ENCODE measurements at regions not wholly inside any gene's neighbourhood (a gene's known extent, or its start where the extent isn't known, plus 50 kb on each side); places are given as distances from the start of the nearest gene placed in this dataset.

DNA sequence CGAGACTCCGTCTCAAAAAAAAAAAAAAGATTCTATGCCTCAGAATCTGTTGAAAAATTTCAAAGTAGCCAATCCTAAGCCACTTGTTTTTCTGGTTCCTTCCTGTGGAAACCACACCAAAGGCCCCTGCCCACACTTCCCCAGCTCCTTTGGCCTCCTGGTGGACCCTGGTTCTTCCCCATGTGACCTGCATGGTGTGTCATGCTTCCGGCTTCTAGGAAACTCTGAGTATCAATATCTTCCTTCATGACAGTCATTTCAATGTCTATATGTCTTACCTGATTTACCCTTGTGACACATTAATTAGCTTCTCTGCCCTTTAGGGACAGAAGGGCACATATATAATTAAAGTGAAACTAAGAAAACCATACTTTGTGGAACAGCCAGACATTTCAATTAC lies 80.4 kb upstream of the GRB10 start:
- TF ChIP-seq, protein P1, sequence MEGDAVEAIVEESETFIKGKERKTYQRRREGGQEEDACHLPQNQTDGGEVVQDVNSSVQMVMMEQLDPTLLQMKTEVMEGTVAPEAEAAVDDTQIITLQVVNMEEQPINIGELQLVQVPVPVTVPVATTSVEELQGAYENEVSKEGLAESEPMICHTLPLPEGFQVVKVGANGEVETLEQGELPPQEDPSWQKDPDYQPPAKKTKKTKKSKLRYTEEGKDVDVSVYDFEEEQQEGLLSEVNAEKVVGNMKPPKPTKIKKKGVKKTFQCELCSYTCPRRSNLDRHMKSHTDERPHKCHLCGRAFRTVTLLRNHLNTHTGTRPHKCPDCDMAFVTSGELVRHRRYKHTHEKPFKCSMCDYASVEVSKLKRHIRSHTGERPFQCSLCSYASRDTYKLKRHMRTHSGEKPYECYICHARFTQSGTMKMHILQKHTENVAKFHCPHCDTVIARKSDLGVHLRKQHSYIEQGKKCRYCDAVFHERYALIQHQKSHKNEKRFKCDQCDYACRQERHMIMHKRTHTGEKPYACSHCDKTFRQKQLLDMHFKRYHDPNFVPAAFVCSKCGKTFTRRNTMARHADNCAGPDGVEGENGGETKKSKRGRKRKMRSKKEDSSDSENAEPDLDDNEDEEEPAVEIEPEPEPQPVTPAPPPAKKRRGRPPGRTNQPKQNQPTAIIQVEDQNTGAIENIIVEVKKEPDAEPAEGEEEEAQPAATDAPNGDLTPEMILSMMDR (IDR thresholded peaks at IDR 0.05) = no peak
- ATAC-seq (ENCODE audit: insufficient number of reproducible peaks, low FRiP score, low read depth) = no peak
- no peak overlapping the region for H3K4me3 ChIP-seq
- H3K27ac ChIP-seq = no peak overlapping the region
- no peaks in the 10 kb centered on the region for H3K27me3 ChIP-seq (replicated peaks; ENCODE audit: insufficient read depth)
- H3K4me1 ChIP-seq (ENCODE audit: control insufficient read depth in 1 of 2, low read depth in 2 of 2) = no peaks in the 10 kb centered on the region
- no peaks in the 10 kb centered on the region for H3K36me3 ChIP-seq
- no peak for DNase-seq (ENCODE audit: low spot score)
- H3K9me3 ChIP-seq = no peaks in the 10 kb centered on the region

GRCh38 chr7:50862302-50862701 lies 79.6 kb upstream of the GRB10 start:
- Histone ChIP-seq H3K27ac (no peak overlapping the region), H3K36me3 (no peaks in the 10 kb centered on the region), H3K4me1 (ENCODE audit: control insufficient read depth in 1 of 2, low read depth in 2 of 2) (no peaks in the 10 kb centered on the region), H3K9me3 (no peaks in the 10 kb centered on the region), H3K27me3 (replicated peaks; ENCODE audit: insufficient read depth) (no peaks in the 10 kb centered on the region), H3K4me3 (no peak overlapping the region)
- DNase-seq (ENCODE audit: low spot score) = no peak
- TF ChIP-seq, protein P1 (IDR thresholded peaks at IDR 0.05) = no peak
- ATAC-seq (ENCODE audit: insufficient number of reproducible peaks, low FRiP score, low read depth) = no peak

DNA sequence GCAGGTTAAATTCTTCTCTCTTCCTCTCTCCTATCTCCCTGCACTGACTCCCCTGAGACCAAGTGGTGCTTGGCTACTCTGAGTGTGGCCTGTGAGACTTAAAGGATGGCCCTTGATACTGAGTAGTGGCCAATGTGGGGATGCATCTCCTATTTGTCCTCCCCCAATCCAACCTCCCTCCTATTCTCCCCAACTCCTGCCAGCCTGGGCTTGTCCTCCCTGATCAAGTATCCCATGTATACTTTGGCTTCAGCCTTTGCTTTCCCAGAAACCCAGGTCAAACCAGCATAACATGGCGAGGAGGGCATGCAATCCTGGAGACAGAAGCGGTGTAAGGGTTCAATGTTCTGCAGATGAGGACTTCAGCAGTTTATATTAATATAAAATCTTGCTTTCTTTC lies 77.9 kb upstream of the GRB10 start:
- no peak for ATAC-seq (ENCODE audit: insufficient number of reproducible peaks, low FRiP score, low read depth)
- H3K36me3 ChIP-seq = no peaks in the 10 kb centered on the region
- no peak for DNase-seq (ENCODE audit: low spot score)
- H3K27me3 ChIP-seq (replicated peaks; ENCODE audit: insufficient read depth) = no peaks in the 10 kb centered on the region
- H3K27ac ChIP-seq = no peak overlapping the region
- no peak overlapping the region for H3K4me3 ChIP-seq
- TF ChIP-seq, protein P1 (IDR thresholded peaks at IDR 0.05) = no peak
- H3K9me3 ChIP-seq = no peaks in the 10 kb centered on the region
- H3K4me1 ChIP-seq (ENCODE audit: control insufficient read depth in 1 of 2, low read depth in 2 of 2) = no peaks in the 10 kb centered on the region

- H3K36me3 ChIP-seq = no peaks in the 10 kb centered on the region
- TF ChIP-seq, protein P1 (IDR thresholded peaks at IDR 0.05) = no peak
- ATAC-seq (ENCODE audit: insufficient number of reproducible peaks, low FRiP score, low read depth) (no peak), DNase-seq (ENCODE audit: low spot score) (no peak)
- H3K27me3 ChIP-seq (replicated peaks; ENCODE audit: insufficient read depth) = no peaks in the 10 kb centered on the region
- H3K4me3 ChIP-seq = no peak overlapping the region
- H3K4me1 ChIP-seq (ENCODE audit: control insufficient read depth in 1 of 2, low read depth in 2 of 2) = no peaks in the 10 kb centered on the region
- no peaks in the 10 kb centered on the region for H3K9me3 ChIP-seq
- H3K27ac ChIP-seq = no peak overlapping the region
These were observed 77.5 kb upstream of the GRB10 start for GRCh38 chr7:50860174-50860573.

DNA sequence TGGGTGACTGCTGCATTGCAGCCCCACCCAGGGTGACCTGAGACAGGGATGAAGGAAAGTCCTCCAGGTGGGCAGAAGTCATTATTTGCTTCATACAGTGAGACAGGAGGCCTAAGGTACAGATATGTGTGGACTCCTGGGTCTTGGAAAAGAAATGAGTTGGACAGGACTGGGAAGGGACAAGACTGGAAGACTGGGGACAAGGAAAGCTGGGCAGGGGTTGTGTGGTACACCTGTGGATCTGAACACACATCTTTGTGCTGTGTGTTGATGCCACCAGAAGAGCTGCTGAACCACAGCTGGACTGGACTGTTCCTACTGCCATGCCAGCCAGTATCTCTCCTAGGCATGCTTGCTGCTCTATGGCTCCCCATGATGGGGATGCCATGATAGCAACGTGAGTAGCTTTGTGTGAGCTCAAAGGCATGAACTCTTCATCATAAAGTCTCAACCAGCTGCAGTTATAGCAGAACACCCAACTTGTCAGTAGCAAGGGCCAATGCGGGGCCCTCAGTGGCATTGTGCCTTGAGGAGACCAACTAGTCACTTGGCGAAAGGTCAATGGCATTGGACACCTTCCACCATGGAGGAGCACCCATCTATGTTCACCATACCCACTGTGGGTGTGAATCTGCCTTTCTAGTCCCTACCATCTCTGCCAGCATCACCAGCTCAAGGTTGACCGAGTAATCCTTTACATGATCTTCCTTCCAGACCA lies 76.0 kb upstream of the GRB10 start:
- Histone ChIP-seq H3K27me3 (replicated peaks; ENCODE audit: insufficient read depth) (no peaks in the 10 kb centered on the region), H3K9me3 (no peaks in the 10 kb centered on the region), H3K36me3 (no peaks in the 10 kb centered on the region), H3K4me1 (ENCODE audit: control insufficient read depth in 1 of 2, low read depth in 2 of 2) (no peaks in the 10 kb centered on the region), H3K4me3 (no peak overlapping the region), H3K27ac (no peak overlapping the region)
- DNase-seq (ENCODE audit: low spot score) (no peak), ATAC-seq (ENCODE audit: insufficient number of reproducible peaks, low FRiP score, low read depth) (no peak)
- TF ChIP-seq, protein P1 (IDR thresholded peaks at IDR 0.05) = no peak

Measured in thoracic aorta (tissue), 2 donors.